ENCODE measurements at regions not wholly inside any gene's neighbourhood (a gene's known extent, or its start where the extent isn't known, plus 50 kb on each side); places are given as distances from the start of the nearest gene placed in this dataset.

DNA sequence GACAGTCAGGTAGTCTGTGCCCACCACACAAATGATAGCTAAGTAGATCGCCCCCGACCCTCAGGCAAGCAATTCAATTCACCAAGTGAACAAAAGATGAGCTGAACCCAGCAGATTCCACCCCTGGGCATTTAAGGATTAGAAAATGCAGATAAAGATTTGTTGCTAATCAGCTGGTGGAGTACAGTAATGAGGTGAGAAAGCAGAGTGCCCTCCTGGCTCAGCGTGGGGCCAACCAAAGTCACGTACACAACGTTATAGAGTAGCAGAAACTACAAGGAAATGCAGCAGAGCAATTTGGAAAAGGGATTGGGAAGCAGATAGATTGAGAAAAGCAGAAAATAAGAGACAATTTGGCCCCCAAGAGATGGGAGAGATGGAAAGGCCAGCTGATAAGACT is 91.2 kb downstream of the SOX9 start:
- no peak for DNase-seq

DNA sequence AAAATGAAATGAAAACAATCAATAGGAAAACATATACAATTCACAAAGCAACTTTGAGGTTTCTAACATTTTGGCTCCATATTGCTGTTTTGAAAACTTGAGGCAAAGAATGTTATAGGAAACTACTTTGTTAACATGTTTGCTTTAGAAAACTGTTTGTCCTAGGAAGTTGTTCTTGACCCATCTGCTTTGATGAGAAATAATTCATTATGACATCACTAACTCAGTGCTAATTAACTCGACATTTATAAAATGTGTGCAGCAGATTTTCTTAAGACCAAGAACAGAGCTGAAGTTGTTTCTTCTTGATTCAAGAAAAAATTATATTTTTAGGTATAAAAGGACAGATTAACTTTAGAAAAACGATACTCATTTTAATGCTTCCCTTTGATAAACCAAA is 94.7 kb downstream of the SOX9 start:
- no peak for DNase-seq

DNA sequence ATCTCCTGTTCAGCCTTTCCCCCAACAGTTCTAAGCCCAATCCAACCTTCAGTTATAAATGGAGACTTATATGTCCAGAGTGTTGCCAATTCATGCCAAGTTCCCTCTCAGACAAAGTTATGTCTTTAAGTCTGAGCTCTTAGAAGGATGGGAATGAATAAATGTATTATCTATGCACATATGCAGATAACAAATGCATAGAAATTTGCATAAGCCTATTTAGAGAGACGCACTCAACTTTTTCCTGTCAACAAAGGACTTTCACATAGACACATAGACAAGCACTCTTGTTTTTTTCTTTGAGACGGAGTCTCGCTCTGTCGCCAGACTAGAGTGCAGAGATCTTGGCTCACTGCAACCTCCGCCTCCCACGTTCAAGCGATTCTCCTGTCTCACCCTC is 95.1 kb downstream of the SOX9 start:
- DNase-seq = no peak

DNA sequence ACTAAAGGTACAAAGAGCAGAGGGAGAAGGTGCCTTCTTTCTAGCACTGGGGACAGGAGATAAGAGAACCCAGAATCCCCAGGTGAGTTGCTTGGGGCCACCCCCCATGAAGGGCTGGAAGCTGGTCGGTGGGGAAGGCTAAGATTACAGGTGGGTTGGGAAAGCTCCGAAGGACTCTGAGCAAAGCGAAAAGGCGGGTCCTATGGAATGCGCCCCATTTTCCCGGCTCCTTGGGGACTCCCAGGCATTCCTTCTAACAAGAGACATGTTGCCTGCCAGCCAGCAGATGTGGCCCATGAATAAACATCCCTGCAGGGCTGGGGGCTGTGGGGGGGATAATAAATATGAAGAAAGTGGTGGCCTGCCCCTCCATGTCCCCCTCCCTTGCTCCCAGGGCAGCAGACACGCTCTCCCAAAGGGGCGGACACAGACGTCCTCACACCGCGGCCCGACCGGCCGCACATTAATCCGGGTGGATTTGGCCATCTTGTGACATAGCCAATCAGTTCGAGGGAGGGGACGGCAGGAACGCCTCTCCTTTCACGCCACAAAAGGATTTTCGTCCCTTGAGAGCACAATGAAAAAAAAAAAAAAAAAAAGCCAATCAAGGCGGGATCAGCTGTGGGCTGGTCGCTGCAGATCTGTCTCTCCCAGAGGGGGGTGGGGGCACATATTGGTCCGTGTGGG is 98.5 kb downstream of the SOX9 start:
- DNase-seq = no peak

DNA sequence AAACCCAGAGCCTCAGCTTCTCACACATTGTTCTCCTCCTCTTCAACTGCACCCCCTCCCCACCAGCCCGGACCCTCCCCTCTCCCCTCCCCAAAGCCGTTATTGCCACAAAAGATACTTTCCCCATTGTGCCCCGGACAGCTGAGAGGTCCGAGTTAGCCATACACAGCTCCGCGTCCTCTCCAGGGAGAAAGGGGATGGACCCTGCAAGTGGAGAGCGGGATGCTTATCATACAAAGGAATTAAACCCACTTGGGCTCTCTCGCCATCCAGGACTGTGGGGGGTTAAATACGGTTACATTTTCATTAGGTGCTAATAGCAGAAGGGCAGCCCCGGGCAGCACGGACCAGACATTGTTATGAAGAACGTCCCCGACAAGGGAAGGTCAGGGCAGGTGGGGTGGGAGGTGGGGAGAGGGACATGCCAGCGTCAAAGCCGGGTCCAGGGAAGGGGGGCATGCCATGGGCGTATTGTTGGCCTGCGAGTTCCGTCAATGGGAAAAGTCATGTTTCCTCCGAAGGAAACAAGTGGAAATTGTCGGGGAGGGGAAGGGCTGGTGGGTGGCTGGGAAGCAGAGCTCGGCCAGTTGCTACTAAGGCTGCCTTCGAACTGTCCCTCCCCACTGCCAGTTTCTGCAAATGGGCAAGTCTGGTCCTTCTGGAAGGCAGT is 99.1 kb downstream of the SOX9 start:
- DNase-seq = no peak

DNA sequence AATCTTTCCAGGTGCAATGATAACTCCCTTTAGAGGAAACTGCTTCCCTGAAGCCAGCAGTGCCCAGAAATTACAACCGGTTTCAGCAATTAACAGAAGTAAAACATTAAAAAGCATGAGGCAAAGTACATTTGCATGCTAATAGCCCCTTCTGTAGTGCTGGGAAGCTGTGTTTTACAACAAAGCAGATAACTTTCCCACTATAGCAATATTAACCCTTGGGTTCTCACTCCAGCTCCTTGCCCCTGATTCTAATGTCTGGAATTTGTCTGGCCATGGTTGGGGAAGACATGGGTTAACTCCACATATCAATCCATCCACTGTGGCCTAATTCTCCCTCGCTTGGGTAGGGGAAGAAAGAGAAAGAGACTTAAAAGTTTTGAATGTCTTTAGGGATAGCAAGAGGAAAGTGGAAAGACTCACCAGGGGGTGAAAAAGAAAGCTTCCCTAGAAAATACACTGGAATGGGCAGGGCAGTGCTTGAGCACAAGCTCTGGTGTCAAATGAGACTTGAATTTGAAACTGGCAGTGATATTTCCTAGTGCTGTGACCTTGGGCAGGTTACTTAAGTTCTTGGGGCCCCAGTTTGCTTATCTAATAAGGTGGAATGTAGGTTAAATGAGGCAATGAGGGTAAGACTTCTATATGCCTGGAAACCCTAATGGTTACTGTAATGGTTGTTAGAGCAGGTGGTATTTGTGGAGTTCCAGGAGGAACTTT is 102.0 kb downstream of the SOX9 start:
- no peak for DNase-seq

DNA sequence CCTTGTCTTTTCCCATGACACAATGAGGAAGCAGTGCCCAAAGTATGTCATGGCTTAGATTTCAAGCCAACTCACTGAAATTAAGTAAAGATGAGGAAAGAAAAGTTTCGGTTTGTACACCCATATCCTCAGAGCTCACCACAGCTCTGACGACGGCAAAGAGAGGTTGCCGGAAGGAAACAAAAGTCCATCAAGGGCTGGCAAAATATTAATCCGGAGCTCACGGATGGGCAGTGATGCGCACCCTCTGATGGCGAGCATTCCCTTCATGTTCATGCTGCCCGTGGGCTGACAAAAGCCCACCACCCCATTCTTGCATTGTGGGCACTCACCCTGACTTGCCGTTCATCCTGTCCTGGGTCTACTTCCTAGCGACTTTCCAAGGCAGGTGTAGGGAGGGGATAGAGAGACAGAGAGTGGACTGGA is 103.1 kb downstream of the SOX9 start:
- no peak for DNase-seq

DNA sequence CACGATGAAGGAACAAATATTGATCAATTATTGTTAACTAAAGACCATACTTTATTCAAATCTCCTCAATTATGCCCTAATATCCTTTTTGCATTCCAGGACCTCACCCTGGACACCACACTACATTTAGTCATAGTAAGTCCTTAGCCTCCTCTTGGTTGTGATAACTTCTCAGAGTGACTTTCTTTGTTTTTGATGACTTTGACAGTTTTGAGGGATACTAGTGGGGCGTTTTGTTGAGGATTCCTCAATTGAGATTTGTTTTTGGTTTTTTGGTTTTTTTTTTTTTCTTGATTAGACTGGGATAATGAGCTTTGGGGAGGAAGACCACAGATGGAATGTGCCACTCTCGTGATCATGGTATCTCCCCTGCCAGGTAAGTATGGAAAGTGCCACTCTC is 105.5 kb downstream of the SOX9 start:
- no peak for DNase-seq

DNA sequence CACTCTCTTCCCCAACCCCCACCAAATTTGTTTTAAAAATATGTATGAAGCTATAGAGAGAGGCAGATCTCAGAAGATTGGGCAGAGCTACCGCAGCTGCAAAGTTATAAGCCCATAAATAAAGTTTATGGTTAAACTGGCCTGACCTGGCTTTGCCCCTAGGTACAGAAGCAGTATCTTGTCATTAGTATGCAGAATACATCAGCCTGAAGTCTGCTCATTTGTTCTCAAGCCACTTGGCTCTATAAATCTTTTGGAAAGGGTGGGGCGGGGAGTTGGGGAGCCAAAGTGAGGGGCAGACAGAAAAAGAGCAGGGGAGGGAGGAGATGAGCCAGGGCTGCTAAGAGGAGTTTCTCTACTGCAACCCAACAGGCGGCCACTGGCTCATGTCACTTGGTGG is 113.2 kb downstream of the SOX9 start:
- DNase-seq = no peak

DNA sequence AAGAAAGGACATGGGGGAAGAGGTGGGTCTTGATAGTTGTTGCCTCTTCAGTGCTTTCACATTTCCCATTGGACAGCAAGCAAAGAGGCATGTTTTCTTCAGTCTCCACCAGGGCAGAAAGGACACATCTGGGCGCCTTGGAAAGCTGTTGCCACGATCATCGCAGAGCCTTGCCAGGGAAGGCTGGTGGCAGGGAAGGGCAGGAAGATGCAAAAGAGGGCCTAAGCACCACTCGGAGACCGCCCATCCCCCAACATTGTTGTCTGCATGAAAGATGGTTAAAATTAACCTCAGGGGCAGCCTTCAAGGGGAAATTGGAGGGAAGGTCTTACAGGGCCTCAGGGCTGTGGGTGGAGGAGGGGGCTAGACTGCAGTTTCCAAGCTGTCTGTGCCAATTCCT is 114.2 kb downstream of the SOX9 start:
- no peak for DNase-seq

DNA sequence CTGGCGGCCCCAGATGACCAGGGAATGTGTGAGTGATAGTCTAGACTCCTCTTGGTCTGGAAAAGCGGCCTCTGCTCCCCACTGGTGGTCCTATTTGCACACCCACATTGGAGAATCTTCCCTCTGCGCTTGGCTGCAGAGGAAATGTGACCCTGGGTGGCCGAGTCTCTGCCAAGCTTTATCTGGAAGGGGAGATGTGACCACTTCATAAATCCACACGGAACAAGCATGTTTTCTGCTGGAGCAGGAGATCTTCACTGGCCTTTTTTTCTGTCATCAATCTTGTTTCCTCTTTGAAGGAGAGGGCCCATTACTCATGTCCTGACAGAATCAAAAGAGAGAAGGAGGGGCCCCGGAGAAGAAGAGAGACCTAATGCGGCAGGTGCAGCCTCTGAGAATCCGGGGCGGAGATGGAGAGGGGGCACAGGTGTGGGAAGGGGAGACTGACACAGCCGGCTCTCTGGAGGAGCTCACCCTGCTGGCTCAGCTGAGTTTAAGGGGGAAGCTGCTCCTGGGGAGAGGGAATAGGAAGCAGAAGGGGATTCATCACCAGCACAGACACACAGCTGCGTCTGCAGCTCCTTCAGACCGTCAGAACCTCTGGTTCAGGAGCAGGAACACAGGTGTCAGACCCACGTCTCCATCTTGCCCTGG is 116.3 kb downstream of the SOX9 start:
- DNase-seq = peak; percentile 84

DNA sequence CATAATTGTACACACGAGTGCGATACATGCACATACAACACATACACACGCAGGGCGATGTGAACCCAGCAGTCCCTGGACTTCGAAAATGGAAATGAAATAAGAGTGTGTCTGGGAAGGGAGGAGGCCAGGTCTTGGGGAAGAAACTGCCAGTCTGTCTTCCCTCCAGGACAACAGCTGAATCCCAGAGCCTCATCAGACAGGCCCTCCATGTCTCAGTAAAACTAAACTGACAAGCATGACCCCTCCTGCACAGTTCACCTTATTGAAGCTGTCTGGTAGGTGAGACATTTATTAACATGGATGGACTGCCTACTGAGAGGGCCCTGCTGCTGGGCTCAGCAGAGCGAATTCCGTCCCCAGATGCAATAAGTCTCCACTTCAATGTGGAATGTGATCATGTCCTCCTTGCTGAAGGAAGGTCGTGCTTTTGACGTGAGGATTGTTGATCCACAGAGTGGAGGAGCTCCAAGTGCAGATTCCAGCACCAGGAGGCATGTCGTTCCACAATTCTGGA is 117.4 kb downstream of the SOX9 start:
- DNase-seq = no peak

DNA sequence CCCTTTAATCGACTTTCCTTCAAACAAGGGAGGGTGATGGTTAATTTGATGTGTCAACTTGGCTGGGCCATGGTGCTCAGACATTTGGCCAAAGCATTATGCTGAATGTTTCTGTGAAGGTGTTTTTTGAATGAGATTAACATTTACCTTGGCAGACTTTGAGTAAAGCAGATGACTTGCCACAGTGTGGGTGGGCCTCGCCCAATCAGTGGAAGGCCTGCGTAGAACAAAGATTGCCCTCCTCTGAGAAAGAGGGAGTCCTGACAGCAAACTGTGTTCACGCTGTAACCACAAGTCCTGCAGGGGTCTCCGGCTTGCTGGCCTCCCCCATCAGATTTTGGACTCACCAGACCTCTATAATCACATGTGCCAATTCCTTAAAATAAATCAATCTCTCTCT is 118.7 kb downstream of the SOX9 start:
- no peak for DNase-seq

DNA sequence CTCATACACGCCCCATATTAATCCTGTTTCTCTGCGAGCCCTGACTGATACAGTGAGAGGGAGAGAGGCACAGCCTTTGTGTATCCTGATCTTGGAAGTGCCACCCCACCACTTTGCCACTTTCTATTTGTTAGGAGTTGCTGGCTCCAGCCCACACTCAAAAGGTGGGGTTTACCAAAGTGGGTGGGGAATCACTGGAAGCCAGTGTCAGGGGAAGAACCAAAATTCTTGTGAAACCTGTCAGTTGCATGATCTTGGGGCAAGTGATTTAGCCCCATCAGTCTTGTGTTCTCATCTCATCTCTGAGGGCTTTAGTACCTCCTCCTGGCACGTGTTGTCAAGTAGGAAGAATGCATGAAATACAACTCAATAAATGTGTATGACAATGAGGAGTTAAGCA is 119.5 kb downstream of the SOX9 start:
- DNase-seq = no peak

DNA sequence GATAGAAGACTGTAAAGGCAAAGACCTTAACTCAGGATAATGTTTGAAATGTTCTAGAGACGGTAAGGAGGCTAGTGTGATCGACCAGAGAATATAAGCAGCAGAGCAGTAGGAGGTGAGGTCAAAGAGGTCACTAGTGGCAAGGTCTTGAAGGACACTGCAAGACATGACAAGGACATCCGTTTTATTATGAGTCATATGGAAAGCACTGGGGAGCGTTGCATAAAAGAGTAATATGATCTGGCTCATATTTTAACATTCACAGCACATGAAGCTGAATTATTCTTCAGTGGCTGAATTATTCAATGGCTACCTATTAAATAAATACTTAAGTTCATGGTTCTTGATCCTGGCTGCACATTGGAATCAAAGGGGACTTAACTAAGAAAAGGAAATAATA is 123.7 kb downstream of the SOX9 start:
- DNase-seq = no peak

DNA sequence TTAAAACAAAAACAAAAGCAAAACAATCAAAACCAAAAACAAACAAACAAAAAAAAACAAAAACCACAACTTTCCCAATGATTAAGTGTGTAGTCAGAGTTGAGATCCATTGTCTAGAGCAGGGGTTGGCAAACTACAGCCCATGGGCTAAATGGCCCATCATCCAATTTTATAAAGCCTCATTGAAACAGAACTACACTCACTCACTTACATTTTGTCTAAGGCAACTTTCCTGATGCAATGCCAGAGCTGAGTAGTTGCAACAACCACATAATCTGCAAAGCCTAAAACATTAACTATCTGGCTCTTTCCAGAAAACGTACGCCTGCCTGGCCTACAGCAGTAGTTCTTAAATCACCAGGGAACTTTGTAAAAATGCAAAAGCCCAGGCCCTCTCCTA is 124.1 kb downstream of the SOX9 start:
- DNase-seq = no peak

DNA sequence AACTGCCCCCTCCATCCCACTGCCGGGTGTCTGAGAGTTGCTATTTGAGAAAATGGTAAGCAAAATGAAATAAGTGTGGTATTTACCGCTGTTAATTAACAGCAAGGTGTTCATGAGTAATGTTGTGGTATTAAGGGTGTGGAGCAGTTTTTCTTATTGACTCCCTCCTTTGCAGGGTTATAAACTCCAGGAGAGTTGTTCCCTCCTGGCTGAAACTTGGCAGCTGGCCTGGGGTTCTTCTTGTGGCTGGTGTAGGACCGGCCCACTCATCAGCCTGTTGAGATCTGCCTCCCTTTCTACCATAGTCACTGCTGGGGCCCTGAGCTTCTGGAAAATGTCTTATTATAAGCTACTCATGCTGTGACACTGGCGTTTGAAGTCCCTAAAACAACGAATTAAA is 128.6 kb downstream of the SOX9 start:
- DNase-seq = no peak

DNA sequence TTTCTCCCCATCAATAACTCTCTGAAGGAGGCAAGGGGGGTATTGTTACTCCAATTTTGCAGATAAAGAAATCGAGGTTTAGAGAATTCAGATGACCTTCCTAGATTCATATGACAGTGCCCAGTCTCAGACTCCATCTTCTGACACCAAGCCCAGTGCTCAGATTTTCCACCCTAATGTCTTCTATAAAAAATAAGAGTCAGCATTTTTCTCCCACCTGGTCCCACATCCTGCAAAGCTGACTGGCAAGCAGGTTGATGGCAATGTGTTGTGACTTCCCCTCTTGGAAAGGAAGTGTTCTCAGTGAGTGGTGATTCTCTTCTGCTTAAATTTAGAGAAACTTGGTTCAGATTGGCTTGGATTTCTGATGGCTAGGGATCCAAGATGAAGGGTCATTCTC is 129.4 kb downstream of the SOX9 start:
- DNase-seq = no peak

DNA sequence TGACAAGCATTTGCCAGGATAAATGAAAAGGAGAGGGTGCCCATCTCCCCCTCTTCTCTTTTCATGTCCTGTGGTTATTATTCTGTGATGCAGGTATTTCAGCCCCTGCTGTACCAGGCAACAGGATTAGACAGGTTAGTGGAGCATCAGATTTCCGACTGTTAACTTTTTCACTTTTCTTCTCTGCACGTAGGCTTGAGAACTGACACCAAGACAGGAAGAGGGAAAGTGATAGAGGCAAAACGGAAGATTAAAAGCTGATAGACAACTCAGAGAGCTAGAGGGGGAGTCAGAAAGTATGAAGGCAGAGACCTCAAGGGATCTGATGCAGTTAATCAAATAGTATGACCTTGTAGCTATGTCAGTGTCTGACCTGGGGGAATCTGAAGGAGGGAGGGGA is 132.8 kb downstream of the SOX9 start:
- no peak for DNase-seq

DNA sequence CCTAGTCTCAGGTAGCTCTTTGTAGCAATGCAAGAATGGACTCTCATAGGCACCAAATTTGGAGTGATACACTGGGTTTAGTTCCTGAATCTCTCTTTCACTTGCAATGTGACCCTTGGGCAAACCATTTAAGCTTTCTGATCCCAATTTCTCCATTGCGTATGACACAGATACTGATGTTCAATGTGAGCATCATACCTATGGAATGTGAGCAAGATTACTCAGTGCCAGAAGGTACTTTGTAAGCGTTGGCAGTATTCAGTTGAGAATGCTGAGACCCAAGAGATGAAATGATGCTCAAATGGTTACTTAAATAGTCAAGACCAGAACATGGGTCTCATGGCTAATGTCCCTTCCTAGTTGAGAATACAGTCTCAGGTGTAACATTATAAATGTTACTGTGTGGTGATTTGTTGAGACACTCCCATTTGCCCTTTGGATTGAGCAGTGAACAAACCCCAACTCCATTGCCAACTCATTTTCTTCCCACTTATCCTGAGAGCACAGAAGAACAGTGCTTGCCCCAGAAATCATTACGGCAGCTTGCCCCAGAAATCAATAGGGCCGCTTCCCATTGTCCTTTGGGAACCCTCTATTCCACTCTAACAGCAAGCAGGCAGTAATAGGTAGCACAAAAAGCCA is 134.1 kb downstream of the SOX9 start:
- no peak for DNase-seq

DNA sequence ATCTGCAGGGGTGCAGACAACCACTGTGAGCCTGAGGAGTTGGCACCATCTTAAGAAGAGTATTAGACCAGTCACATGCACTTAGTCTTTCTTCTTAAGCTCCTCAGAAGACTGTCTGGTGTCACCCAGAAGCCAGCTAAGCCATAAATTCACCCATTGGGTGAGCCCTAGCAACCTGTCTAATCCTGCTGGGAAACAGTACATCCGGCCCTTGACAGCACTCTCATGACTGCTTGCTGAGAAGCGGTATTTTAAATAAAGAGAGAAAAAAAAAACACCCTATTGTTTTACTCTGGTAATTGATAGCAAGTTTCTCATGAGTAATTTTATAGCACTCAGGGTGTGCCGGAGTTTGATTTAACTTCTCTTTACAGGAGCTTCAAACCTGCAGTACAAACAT is 134.7 kb downstream of the SOX9 start:
- no peak for DNase-seq

DNA sequence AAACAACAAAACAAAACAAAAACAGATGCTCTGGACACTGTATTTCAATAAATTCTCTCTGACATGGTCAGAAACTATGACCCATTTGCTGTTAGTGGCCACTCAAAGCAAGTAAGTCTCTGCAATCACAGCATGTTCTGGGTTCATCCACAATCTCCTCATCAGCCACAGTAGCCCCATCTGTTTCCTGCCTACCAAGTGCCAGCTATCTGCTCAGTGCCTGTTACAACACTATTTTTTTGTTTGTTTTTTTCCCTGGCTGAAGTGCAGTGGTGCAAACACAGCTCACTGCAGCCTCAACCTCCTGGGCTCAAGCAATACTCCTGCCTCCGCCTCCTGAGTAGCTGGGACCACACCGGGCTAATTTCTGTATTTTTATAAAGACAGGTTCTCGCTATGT is 137.9 kb downstream of the SOX9 start:
- no peak for DNase-seq

DNA sequence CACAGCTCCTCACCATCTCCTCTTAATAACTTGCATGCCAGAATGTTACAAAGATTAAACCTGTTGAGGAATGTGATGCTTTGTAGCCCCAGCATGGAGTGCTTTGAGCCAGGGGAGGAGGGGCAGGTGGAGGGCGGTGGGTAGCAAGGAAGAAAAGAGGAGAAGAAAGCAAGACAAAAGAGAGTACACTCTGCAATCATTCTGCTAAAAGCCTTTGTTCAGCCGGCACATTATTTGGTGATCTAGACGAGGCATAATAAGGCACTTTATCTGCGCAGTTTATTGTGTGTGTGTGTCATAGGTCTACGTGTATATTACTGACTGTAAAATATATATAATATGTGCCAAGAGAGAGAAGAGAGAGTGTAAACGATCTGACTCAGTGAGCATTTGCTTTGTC is 139.1 kb downstream of the SOX9 start:
- DNase-seq = peak; percentile 32

Data from NCI-H1436 (cell line).